Astrocyte (in vitro differentiated cells and primary cell): ENCODE measurements at regions not wholly inside any gene's neighbourhood (a gene's known extent, or its start where the extent isn't known, plus 50 kb on each side); places are given as distances from the start of the nearest gene placed in this dataset.

ENCODE experiments used
- DNase-seq: peaks from one replicate; pipeline ENCODE4 v3.0.0-alpha.2; 2010; ENCODE audit warnings: low read depth
- FAIRE-seq: peaks from 2 replicates; lab custom pipeline; 2011; peaks lifted over from hg19 to GRCh38; lab: Jason Lieb, UNC
- H2AFZ ChIP-seq: 2 replicates; pipeline ENCODE4 v1.6.0; 2012; ENCODE audit warnings: low read depth, low read length, inconsistent platforms
- H3K27ac ChIP-seq: 2 replicates; pipeline ENCODE4 v1.5.1; 2011; ENCODE audit warnings: low read depth, low read length, inconsistent platforms
- H3K27me3 ChIP-seq: 2 replicates; pipeline ENCODE4 v1.6.0; 2011; ENCODE audit warnings: low read length, inconsistent platforms; ENCODE audit not compliant: insufficient read depth
- H3K36me3 ChIP-seq: 2 replicates; pipeline ENCODE4 v1.5.1; 2011; ENCODE audit warnings: low read length, inconsistent platforms; ENCODE audit not compliant: insufficient read depth
- H3K4me1 ChIP-seq: 2 replicates; pipeline ENCODE4 v1.5.1; 2011; ENCODE audit warnings: low read length, inconsistent platforms; ENCODE audit not compliant: insufficient read depth
- H3K4me2 ChIP-seq: 2 replicates; pipeline ENCODE4 v1.6.0; 2012; ENCODE audit warnings: low read length, inconsistent platforms
- H3K4me3 ChIP-seq: 2 replicates; pipeline ENCODE4 v1.5.1; 2011; ENCODE audit warnings: low read depth, mild to moderate bottlenecking, low read length, inconsistent platforms; ENCODE audit not compliant: insufficient read depth
- H3K79me2 ChIP-seq: 2 replicates; pipeline ENCODE4 v1.6.0; 2012; ENCODE audit warnings: mild to moderate bottlenecking, low read length, inconsistent platforms; ENCODE audit not compliant: insufficient read depth
- H3K9ac ChIP-seq: 2 replicates; pipeline ENCODE4 v1.6.0; 2012; ENCODE audit warnings: mild to moderate bottlenecking, low read length, inconsistent platforms
- H3K9me3 ChIP-seq: 2 replicates; pipeline ENCODE4 v1.5.1; 2012; ENCODE audit warnings: low read depth, mild to moderate bottlenecking, low read length, inconsistent platforms; ENCODE audit not compliant: insufficient read depth
- H4K20me1 ChIP-seq: 2 replicates; pipeline ENCODE4 v1.6.0; 2012; ENCODE audit warnings: low read length, inconsistent platforms; ENCODE audit not compliant: insufficient read depth
- H3K27ac Mint-ChIP-seq: one replicate; pipeline ENCODE4 v1.8.0; 2021; ENCODE audit warnings: mild to moderate bottlenecking, mixed read lengths; ENCODE audit not compliant: unreplicated experiment
- H3K27me3 Mint-ChIP-seq: one replicate; pipeline ENCODE4 v1.8.0; 2021; ENCODE audit warnings: low read depth, mixed read lengths; ENCODE audit not compliant: unreplicated experiment
- H3K36me3 Mint-ChIP-seq: one replicate; pipeline ENCODE4 v1.8.0; 2021; ENCODE audit warnings: low read depth, mixed read lengths; ENCODE audit not compliant: unreplicated experiment
- H3K4me1 Mint-ChIP-seq: one replicate; pipeline ENCODE4 v1.8.0; 2021; ENCODE audit warnings: low read depth, mixed read lengths; ENCODE audit not compliant: unreplicated experiment
- H3K4me3 Mint-ChIP-seq: one replicate; pipeline ENCODE4 v1.8.0; 2021; ENCODE audit warnings: mild to moderate bottlenecking, moderate library complexity, mixed read lengths; ENCODE audit not compliant: unreplicated experiment
- H3K9me3 Mint-ChIP-seq: one replicate; pipeline ENCODE4 v1.8.0; 2021; ENCODE audit warnings: mild to moderate bottlenecking, mixed read lengths; ENCODE audit not compliant: unreplicated experiment
- EZH2 ChIP-seq: IDR thresholded peaks from 2 replicates; pipeline ENCODE4 v1.6.1; 2012; ENCODE audit warnings: mild to moderate bottlenecking, low read length, inconsistent platforms; ENCODE audit not compliant: insufficient read depth
- TF ChIP-seq, protein P1 (sequence below): IDR thresholded peaks from 2 replicates; pipeline ENCODE4 v1.5.1; 2011; ENCODE audit warnings: low read depth, mild to moderate bottlenecking, inconsistent platforms, low read length, moderate library complexity; ENCODE audit not compliant: insufficient read depth

DNA sequence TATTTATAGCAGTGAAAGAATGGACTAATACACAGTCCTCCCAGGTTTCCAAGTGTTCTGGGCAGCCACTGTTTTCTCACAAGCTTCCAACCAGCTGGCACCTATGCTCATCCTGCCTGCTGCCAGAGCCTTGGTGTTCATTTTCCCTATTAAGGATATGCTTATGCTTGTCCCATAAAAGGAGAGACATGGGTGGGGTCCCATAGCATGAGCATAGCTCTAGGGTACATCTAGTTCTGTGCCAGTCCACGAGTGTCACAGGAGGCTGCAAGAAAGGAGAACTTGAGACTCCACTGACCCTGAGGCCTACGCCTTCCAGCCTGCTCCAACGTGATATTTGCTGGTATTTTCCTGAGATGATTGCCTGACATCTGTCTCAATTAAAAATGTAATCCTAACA, 192.4 kb upstream of the PTGFR start:
- no peaks in the 10 kb centered on the region for H4K20me1 ChIP-seq
- no peaks in the 10 kb centered on the region for H3K27me3 ChIP-seq
- H3K9ac ChIP-seq, result no peak overlapping the region
- no peak overlapping the region for H3K27ac ChIP-seq
- H3K79me2 ChIP-seq, result no peaks in the 10 kb centered on the region
- peaks cover 2% of the 10 kb centered on the region for H3K27me3 Mint-ChIP-seq
- no peak overlapping the region for H2AFZ ChIP-seq
- H3K4me3 Mint-ChIP-seq, result no peak overlapping the region
- no peak overlapping the region for H3K4me3 ChIP-seq
- no peaks in the 10 kb centered on the region for H3K4me1 ChIP-seq
- TF ChIP-seq, protein P1, sequence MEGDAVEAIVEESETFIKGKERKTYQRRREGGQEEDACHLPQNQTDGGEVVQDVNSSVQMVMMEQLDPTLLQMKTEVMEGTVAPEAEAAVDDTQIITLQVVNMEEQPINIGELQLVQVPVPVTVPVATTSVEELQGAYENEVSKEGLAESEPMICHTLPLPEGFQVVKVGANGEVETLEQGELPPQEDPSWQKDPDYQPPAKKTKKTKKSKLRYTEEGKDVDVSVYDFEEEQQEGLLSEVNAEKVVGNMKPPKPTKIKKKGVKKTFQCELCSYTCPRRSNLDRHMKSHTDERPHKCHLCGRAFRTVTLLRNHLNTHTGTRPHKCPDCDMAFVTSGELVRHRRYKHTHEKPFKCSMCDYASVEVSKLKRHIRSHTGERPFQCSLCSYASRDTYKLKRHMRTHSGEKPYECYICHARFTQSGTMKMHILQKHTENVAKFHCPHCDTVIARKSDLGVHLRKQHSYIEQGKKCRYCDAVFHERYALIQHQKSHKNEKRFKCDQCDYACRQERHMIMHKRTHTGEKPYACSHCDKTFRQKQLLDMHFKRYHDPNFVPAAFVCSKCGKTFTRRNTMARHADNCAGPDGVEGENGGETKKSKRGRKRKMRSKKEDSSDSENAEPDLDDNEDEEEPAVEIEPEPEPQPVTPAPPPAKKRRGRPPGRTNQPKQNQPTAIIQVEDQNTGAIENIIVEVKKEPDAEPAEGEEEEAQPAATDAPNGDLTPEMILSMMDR, result no peak
- no peak for TF ChIP-seq EZH2
- no peak overlapping the region for H3K27ac Mint-ChIP-seq
- FAIRE-seq (no peak), DNase-seq (no peak)
- no peaks in the 10 kb centered on the region for H3K36me3 ChIP-seq
- H3K36me3 Mint-ChIP-seq, result no peaks in the 10 kb centered on the region
- H3K4me1 Mint-ChIP-seq, result no peaks in the 10 kb centered on the region
- H3K9me3 ChIP-seq, result no peaks in the 10 kb centered on the region
- H3K9me3 Mint-ChIP-seq, result peaks cover 2% of the 10 kb centered on the region
- H3K4me2 ChIP-seq, result no peak overlapping the region

GRCh38 chr1:78301141-78301540, 189.6 kb upstream of the PTGFR start:
- H3K4me3 Mint-ChIP-seq, result no peak overlapping the region
- Histone ChIP-seq H3K4me1 (no peaks in the 10 kb centered on the region), H3K79me2 (no peaks in the 10 kb centered on the region), H3K4me3 (no peak overlapping the region), H3K36me3 (no peaks in the 10 kb centered on the region), H4K20me1 (no peaks in the 10 kb centered on the region), H3K27ac (no peak overlapping the region), H3K9me3 (no peaks in the 10 kb centered on the region), H3K9ac (no peak overlapping the region), H2AFZ (no peak overlapping the region), H3K27me3 (no peaks in the 10 kb centered on the region), H3K4me2 (no peak overlapping the region)
- no peak overlapping the region for H3K27ac Mint-ChIP-seq
- H3K4me1 Mint-ChIP-seq, result no peaks in the 10 kb centered on the region
- no peaks in the 10 kb centered on the region for H3K36me3 Mint-ChIP-seq
- H3K27me3 Mint-ChIP-seq, result no peaks in the 10 kb centered on the region
- FAIRE-seq (no peak), DNase-seq (no peak)
- TF ChIP-seq EZH2, result no peak
- TF ChIP-seq, protein P1, result no peak
- peaks cover 2% of the 10 kb centered on the region for H3K9me3 Mint-ChIP-seq

GRCh38 chr1:78303620-78304019, 187.2 kb upstream of the PTGFR start:
- H3K27me3 Mint-ChIP-seq, result no peaks in the 10 kb centered on the region
- Histone ChIP-seq H3K4me3 (no peak overlapping the region), H3K9ac (no peak overlapping the region), H4K20me1 (no peaks in the 10 kb centered on the region), H2AFZ (no peak overlapping the region), H3K27me3 (no peaks in the 10 kb centered on the region), H3K9me3 (no peaks in the 10 kb centered on the region), H3K79me2 (no peaks in the 10 kb centered on the region), H3K4me2 (no peak overlapping the region), H3K4me1 (no peaks in the 10 kb centered on the region), H3K27ac (no peak overlapping the region), H3K36me3 (no peaks in the 10 kb centered on the region)
- FAIRE-seq (peak; percentile 70), DNase-seq (peak; percentile 96)
- no peaks in the 10 kb centered on the region for H3K36me3 Mint-ChIP-seq
- H3K4me1 Mint-ChIP-seq, result no peaks in the 10 kb centered on the region
- H3K4me3 Mint-ChIP-seq, result no peak overlapping the region
- no peaks in the 10 kb centered on the region for H3K9me3 Mint-ChIP-seq
- H3K27ac Mint-ChIP-seq, result no peak overlapping the region
- TF ChIP-seq EZH2, result no peak
- TF ChIP-seq, protein P1, result no peak
